Epithelial cell of esophagus (primary cell): ENCODE measurements at regions not wholly inside any gene's neighbourhood (a gene's known extent, or its start where the extent isn't known, plus 50 kb on each side); places are given as distances from the start of the nearest gene placed in this dataset.

Experiments used
- DNase-seq: peaks from one replicate; pipeline ENCODE4 v3.0.0; 2010; ENCODE audit warnings: low read depth
- H3K4me3 ChIP-seq: 2 replicates; pipeline ENCODE4 v1.5.1; 2011; ENCODE audit warnings: mild to moderate bottlenecking, low read length, control low read depth
- CTCF ChIP-seq: IDR thresholded peaks from 2 replicates; pipeline ENCODE4 v1.5.1; 2011; ENCODE audit warnings: low read depth, mild to moderate bottlenecking, low read length, control low read depth, inconsistent platforms; ENCODE audit not compliant: insufficient read depth; ENCODE audit errors: missing control alignments

- TF ChIP-seq CTCF, result no peak
- H3K4me3 ChIP-seq, result no peak overlapping the region
- DNase-seq, result no peak
Observed at GRCh38 chr4:63528256-63528991, 880.8 kb downstream of the TECRL start.

GRCh38 chr4:63526251-63526650 is 883.0 kb downstream of the TECRL start:
- no peak for TF ChIP-seq CTCF
- no peak overlapping the region for H3K4me3 ChIP-seq
- DNase-seq, result no peak

GRCh38 chr4:63524764-63525163 is 884.5 kb downstream of the TECRL start:
- no peak overlapping the region for H3K4me3 ChIP-seq
- no peak for TF ChIP-seq CTCF
- DNase-seq, result no peak

GRCh38 chr4:63505714-63506460 is 903.4 kb downstream of the TECRL start:
- DNase-seq, result no peak
- TF ChIP-seq CTCF, result no peak
- H3K4me3 ChIP-seq, result no peak overlapping the region

GRCh38 chr4:63493265-63493664 is 916.0 kb downstream of the TECRL start:
- no peak for TF ChIP-seq CTCF
- no peak overlapping the region for H3K4me3 ChIP-seq
- DNase-seq, result no peak

GRCh38 chr4:63492515-63492914 is 916.7 kb downstream of the TECRL start:
- TF ChIP-seq CTCF, result no peak
- DNase-seq, result no peak
- H3K4me3 ChIP-seq, result no peak overlapping the region
